ENCODE measurements at regions not wholly inside any gene's neighbourhood (a gene's known extent, or its start where the extent isn't known, plus 50 kb on each side); places are given as distances from the start of the nearest gene placed in this dataset.

- TF ChIP-seq CTCF (IDR thresholded peaks at IDR 0.05; ENCODE audit: insufficient read depth, low read depth, low read length) (no peak), EZH2 (IDR thresholded peaks at IDR 0.05; ENCODE audit: insufficient read depth, low read length) (no peak)
Observed at GRCh38 chr2:217681791-217682190, 321.0 kb downstream of the TNS1 start.
